Effector memory CD8-positive, alpha-beta T cell (primary cell): ENCODE measurements at regions not wholly inside any gene's neighbourhood (a gene's known extent, or its start where the extent isn't known, plus 50 kb on each side); places are given as distances from the start of the nearest gene placed in this dataset.
"Not testable (repeated sequence)": the region's sequence is repeated elsewhere in the genome, so short reads cannot be mapped to it uniquely, and the experiment has no call there.

ENCODE experiments used
- ATAC-seq: fragments of 150-1000 bp; cut with Tn5 transposase; replicated peaks from 2 replicates; pipeline ENCODE4 v1.10.0; 2021; ENCODE audit warnings: mild to moderate bottlenecking, moderate library complexity
- DNase-seq, 3 experiments: peaks; one replicate each; pipeline ENCODE4 v3.0.0; 2021
- H3K27ac Mint-ChIP-seq, 2 donors: one replicate each; pipeline ENCODE4 v1.8.0; 2022; ENCODE audit warnings: mild to moderate bottlenecking in 2 of 2, mixed read lengths in 2 of 2, moderate library complexity in 2 of 2
- H3K27me3 Mint-ChIP-seq, 2 donors: one replicate each; pipeline ENCODE4 v1.8.0; 2022; ENCODE audit warnings: mixed read lengths in 2 of 2
- H3K36me3 Mint-ChIP-seq: one replicate; pipeline ENCODE4 v1.8.0; 2022; ENCODE audit warnings: mild to moderate bottlenecking, moderate library complexity, mixed read lengths; ENCODE audit not compliant: insufficient read depth
- H3K4me1 Mint-ChIP-seq, 2 donors: one replicate each; pipeline ENCODE4 v1.8.0; 2022; ENCODE audit warnings: low read depth in 2 of 2, mixed read lengths in 2 of 2
- H3K4me3 Mint-ChIP-seq, 2 donors: one replicate each; pipeline ENCODE4 v1.8.0; 2022; ENCODE audit warnings: mild to moderate bottlenecking in 2 of 2, mixed read lengths in 2 of 2, moderate library complexity in 2 of 2
- H3K9me3 Mint-ChIP-seq, 2 donors: one replicate each; pipeline ENCODE4 v1.8.0; 2022; ENCODE audit warnings: mixed read lengths in 2 of 2

DNA sequence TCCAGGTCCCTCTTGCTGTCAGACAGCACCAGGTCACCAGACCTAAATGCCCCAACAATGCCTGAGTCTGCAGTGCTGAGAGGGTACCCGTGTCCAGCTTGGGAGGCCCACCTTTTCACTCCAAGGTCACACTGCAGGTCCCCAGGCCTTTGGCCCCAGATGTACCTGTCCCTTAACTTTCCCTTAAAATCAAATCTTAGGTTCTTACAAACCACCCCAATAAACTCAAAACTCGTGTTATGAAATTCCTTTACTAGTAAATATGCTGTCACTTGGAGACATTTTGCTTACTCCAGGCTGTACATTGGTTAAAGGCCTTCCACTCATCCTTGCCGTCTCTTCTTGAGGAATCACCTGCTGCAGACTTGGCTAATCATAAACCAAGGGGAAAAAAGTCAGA, 165.7 kb upstream of the RREB1 start:
- H3K27ac Mint-ChIP-seq, result no peak overlapping the region
- DNase-seq (no peak), ATAC-seq (no peak)
- peaks cover 5% of the 10 kb centered on the region for H3K36me3 Mint-ChIP-seq
- peaks cover 3 to 9% of the 10 kb centered on the region in 2 donors for H3K27me3 Mint-ChIP-seq
- H3K4me3 Mint-ChIP-seq, result no peak overlapping the region
- H3K9me3 Mint-ChIP-seq, result no peaks in the 10 kb centered on the region
- H3K4me1 Mint-ChIP-seq, result peaks cover 0 to 4% of the 10 kb centered on the region in 2 donors

DNA sequence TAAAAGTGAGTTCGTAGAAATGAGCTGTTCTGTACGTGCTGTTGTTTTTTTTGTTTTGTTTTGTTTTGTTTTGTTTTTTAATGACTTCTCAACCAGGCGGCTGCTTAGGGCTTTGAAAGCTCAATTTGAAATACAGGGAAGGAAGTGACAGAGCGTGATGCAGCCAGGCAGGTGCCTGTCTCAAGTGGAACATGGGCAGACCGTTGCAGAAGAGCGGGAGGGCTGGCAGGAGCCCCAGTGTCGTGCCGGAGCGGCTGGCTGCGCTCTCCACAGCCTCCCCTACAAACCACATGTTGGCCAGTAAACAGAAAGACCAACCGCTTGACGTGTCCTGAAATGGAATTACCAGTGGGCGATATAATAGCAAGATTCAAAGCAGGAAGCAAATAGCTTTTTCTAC, 164.9 kb upstream of the RREB1 start:
- peaks cover 0 to 4% of the 10 kb centered on the region in 2 donors for H3K4me1 Mint-ChIP-seq
- peaks cover 5% of the 10 kb centered on the region for H3K36me3 Mint-ChIP-seq
- H3K27me3 Mint-ChIP-seq, result peaks cover 6 to 9% of the 10 kb centered on the region in 2 donors
- no peaks in the 10 kb centered on the region for H3K9me3 Mint-ChIP-seq
- no peak overlapping the region for H3K27ac Mint-ChIP-seq
- ATAC-seq (no peak), DNase-seq (no peak)
- H3K4me3 Mint-ChIP-seq, result no peak overlapping the region

DNA sequence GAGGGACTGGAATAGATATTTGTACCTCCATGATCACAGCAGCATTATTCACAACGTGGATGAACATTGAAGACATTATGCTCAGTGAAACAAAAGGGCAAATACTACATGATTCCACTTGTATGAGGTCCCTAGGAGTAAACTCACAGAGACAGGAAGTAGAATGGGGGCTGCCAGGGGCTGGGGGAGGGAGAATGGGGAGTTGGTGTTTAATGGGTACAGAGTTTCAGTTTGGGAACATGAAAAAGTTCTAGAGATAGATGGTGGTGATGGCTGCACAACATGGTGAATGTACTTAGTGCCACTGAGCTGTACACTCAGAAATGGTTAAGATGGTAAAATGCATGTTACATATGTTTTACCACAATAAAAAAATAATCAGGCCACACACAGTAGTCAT, 164.3 kb upstream of the RREB1 start:
- Mint-ChIP-seq H3K9me3 (no peaks in the 10 kb centered on the region), H3K4me1 (peaks cover 0 to 4% of the 10 kb centered on the region in 2 donors), H3K27me3 (peaks cover 10 to 15% of the 10 kb centered on the region in 2 donors), H3K36me3 (peaks cover 5% of the 10 kb centered on the region), H3K27ac (no peak overlapping the region), H3K4me3 (no peak overlapping the region)
- DNase-seq, result no peak
- no peak for ATAC-seq

DNA sequence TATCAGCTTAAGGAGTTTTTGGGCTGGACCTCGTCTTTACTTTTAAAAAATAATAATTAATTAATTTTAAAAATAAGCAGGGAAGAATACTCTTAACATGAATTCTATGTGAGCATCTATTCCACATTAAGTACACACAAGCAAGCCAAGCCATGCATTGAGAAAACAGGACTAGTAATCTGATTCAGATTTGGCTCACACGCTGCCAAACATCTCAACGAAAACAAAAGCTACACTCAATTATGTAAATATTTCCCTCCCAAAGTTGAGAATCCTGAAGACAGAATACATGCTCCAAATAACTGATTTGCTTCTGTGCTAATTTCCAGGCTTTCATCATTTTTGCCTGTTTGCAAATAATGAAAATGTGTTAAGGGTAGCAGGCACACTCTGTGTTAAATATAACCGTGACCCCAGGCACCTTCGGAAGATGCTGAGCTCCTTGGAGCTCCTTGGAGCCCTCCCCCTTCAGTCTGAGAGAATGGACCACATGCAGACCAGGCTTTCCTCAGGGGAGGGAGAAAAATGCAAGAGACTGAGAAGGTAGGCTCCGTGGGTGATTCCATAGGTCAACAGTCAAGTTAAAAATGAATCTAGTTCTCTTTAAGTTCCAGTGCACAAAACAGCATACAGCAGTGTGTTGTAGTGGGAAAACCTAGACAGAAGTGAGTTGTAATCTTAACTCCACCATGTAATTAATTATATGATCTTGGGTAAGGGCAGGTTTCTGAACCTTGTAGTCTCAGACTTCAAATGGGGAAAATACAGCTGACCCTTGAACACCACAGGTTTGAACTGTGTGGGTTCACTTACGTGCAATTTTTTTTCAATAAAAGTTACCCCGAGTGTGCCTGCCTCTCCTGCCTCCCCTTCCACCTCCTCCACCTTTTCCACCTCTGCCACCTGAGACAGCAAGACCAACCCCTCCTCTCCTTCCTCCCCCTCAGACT, 161.3 kb upstream of the RREB1 start:
- Mint-ChIP-seq H3K27me3 (peaks cover 10 to 19% of the 10 kb centered on the region in 2 donors), H3K27ac (no peak overlapping the region), H3K4me3 (no peak overlapping the region), H3K9me3 (peaks cover 2% of the 10 kb centered on the region in 2 donors), H3K4me1 (peaks cover 0 to 4% of the 10 kb centered on the region in 2 donors), H3K36me3 (peaks cover 5% of the 10 kb centered on the region)
- ATAC-seq, result no peak
- no peak for DNase-seq

DNA sequence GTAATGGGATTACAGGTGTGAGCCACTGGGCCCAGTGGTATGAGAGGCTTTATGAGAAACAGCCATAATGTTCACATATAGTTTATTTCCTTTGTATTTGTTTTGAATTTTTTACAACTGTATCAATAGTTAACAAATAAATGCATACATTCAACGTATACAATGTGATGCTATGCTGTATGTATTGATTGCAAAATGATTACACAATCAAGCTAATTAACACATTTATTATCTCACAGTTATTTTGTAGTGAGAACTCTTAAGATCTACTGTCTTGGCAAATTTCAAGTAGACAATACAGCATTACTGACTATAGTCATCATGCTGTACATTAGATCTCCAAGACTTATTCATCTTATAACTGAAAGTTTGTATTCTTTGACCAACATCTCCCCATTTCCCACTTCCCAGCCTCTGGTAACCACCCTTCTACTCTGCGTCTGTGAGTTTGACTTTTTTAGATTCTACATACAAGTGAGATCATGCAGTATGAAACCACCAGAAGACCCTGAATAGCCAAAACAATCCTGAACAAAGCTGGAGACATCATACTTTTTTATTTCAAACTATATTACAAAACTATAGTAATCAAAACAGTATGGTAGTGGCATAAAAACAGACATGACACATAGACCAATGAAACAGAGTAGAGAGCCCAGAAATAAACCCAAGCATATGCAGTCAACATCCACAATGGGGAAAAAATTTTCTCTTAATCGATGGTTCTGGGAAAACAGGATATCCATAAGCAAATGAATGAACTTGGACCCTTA, 157.2 kb upstream of the RREB1 start:
- Mint-ChIP-seq H3K27ac (no peak overlapping the region), H3K4me1 (no peaks in the 10 kb centered on the region), H3K36me3 (no peaks in the 10 kb centered on the region), H3K4me3 (no peak overlapping the region), H3K9me3 (peaks cover 2 to 9% of the 10 kb centered on the region in 2 donors), H3K27me3 (peaks cover 18 to 32% of the 10 kb centered on the region in 2 donors)
- DNase-seq, result no peak
- ATAC-seq, result no peak

DNA sequence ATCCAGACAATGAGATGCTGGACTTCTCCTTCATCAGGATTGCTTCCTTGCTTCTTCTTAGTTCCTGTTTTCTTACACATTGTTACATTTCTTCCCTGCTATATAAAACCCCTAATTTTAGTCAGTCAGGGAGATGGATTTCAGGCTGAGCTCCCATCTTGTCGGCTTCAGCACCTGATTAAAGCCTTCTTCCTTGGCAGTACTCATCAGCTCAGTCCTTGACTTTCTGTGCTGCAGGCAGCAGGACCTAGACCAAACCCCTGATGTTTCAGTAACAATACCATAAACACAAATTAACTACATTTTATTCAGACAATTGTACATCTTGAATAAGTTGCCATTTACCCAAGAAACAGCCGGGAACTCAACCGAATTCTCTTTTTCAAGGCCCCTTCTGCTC, 156.4 kb upstream of the RREB1 start:
- no peak overlapping the region for H3K27ac Mint-ChIP-seq
- no peaks in the 10 kb centered on the region for H3K4me1 Mint-ChIP-seq
- no peak for DNase-seq
- ATAC-seq, result no peak
- H3K9me3 Mint-ChIP-seq, result peaks cover 2 to 9% of the 10 kb centered on the region in 2 donors
- H3K4me3 Mint-ChIP-seq, result no peak overlapping the region
- no peaks in the 10 kb centered on the region for H3K36me3 Mint-ChIP-seq
- H3K27me3 Mint-ChIP-seq, result peaks cover 22 to 37% of the 10 kb centered on the region in 2 donors

DNA sequence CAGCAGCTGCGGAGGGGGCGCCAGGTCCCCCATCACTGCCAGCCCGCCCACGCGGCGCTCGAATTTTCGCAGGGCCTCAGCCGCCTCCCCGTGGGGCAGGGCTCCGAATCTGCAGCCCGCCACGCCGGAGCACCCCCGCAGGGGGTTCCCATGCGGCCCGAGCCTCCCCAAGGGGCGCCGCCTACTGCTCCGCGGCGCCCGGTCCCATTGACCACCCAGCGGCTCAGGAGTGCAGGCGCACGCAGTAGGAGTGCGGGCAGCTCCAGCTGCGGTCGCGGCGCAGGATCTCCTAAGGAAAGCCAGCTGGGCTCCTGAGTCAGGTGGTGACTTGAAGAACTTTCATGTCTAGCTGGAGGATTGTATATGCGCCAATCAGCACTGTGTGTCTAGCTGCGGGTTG, 155.3 kb upstream of the RREB1 start:
- H3K27me3 Mint-ChIP-seq, result peaks cover 23 to 43% of the 10 kb centered on the region in 2 donors
- ATAC-seq, result no peak
- no peak overlapping the region for H3K27ac Mint-ChIP-seq
- H3K9me3 Mint-ChIP-seq, result peaks cover 2 to 9% of the 10 kb centered on the region in 2 donors
- no peak overlapping the region for H3K4me3 Mint-ChIP-seq
- no peak for DNase-seq
- no peaks in the 10 kb centered on the region for H3K36me3 Mint-ChIP-seq
- no peaks in the 10 kb centered on the region for H3K4me1 Mint-ChIP-seq

DNA sequence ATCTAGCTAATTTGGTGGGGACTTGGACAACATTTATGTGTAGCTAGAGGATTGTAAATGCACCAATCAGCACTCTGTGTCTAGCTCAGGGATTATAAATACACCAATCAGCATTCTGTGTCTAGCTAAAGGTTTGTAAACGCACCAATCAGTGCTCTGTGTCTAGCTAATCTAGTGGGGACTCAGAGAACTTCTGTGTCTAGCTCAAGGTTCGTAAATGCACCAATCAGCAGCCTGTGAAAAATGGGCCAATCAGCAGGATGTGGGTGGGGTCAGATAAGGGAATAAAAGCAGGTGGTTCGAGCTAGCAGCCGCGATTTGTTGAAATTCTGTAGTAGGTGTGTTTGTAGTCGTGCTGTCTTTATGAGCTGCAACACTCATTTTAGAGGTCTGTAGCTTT, 154.8 kb upstream of the RREB1 start:
- H3K9me3 Mint-ChIP-seq, ATAC-seq, H3K4me1 Mint-ChIP-seq, H3K27ac Mint-ChIP-seq, DNase-seq, H3K4me3 Mint-ChIP-seq, H3K36me3 Mint-ChIP-seq: not testable (repeated sequence)
- H3K27me3 Mint-ChIP-seq, result peaks cover 23 to 42% of the 10 kb centered on the region in 2 donors

DNA sequence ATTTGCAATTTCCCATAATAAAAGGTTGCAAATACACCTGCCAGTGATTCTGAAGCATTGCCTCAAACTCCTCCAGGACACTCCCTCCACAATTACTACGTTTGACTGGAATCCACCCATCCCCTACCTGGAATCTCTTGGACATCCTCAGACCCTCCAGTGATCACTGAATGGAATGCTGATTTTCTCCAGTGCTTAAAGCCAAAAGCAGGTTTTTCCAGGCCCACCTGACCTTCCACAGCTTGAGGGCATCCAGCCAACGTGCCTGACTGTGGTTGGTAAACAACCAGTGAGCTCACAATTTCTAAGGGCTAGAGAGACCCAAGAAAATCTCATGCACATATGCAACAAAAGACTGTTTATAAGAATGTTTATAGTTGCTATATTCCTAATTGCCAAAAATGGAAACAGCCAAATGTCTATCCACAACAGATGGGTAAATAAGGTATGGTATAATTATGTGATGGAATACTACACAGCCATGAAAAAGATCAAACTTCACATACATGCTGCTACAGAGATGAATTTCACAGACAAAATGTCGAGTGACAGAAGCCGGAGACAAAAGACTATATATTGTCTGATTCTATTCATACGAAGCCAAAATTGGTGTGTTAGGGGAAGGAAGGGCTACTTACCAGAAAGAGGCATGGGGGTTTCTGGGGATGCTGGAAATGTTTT, 147.1 kb upstream of the RREB1 start:
- no peak for DNase-seq
- H3K27me3 Mint-ChIP-seq, result peaks cover 11 to 24% of the 10 kb centered on the region in 2 donors
- no peak overlapping the region for H3K4me3 Mint-ChIP-seq
- H3K27ac Mint-ChIP-seq, result no peak overlapping the region
- ATAC-seq, result no peak
- H3K9me3 Mint-ChIP-seq, result peaks cover 2 to 6% of the 10 kb centered on the region in 2 donors
- no peaks in the 10 kb centered on the region for H3K36me3 Mint-ChIP-seq
- peaks cover 0 to 2% of the 10 kb centered on the region in 2 donors for H3K4me1 Mint-ChIP-seq

DNA sequence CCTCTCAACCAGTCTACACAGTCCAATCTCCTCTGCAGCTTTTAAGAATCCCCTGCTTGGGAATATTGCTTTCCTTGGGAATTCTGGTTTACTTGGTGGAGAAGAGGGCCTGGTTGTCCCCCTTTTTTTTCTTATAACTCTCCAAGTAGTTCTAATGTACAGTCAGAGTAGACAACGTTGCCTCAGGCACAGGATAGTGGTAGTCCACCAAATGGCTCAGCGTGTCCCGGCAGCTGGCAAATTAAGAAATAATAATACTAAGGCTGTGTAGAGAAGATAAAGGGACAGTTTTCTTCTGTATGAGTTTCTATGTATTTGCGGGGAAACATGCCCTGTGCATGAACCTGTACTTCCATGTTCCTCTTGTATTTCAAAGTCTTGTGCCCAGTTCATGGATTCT, 145.7 kb upstream of the RREB1 start:
- Mint-ChIP-seq H3K27me3 (peaks cover 0 to 13% of the 10 kb centered on the region in 2 donors), H3K4me3 (no peak overlapping the region), H3K27ac (no peak overlapping the region), H3K36me3 (no peaks in the 10 kb centered on the region), H3K9me3 (peaks cover 2 to 6% of the 10 kb centered on the region in 2 donors), H3K4me1 (peaks cover 0 to 2% of the 10 kb centered on the region in 2 donors)
- no peak for DNase-seq
- ATAC-seq, result no peak

DNA sequence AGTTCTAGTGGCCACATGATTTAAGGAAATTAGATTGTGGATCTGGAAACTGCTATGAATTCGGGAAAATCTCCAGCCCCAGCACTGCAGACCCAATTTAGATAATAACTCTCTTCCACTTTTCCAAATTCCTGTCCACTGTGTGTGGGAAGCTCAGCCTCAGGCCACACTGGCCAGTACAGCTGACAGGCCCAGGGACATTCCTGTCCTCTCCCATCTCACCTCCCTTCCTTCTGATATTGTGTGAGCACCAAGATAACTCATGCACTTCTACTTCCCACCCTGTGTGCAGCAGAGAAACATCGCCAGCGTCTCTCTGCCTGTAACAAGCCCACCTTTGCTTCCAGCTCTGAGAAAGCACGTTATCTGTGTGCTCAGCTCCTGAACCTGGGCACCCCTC, 145.1 kb upstream of the RREB1 start:
- Mint-ChIP-seq H3K27ac (no peak overlapping the region), H3K36me3 (no peaks in the 10 kb centered on the region)

DNA sequence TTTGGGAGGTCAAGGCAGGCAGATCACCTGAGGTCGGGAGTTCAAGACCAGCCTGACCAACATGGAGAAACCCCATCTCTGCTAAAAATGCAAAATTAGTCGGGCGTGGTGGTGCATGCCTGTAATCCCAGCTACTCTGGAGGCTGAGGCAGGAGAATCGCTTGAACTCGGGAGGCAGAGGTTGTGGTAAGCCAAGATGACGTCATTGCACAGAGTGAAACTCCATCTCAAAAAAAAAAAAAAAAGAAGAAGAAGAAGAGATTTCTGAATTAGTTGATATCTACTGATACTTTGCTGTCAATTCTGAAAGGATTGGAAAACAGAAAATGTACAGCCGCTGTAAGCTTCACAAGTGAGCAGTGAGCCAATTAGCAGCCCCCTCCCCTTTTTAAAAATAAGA, 144.4 kb upstream of the RREB1 start:
- not testable (repeated sequence) for H3K4me3 Mint-ChIP-seq, H3K9me3 Mint-ChIP-seq, DNase-seq, ATAC-seq, H3K36me3 Mint-ChIP-seq, H3K4me1 Mint-ChIP-seq, H3K27ac Mint-ChIP-seq
- H3K27me3 Mint-ChIP-seq, result peaks cover 0 to 13% of the 10 kb centered on the region in 2 donors

More for the DNA sequence above, 145.1 kb upstream of the RREB1 start:
- no peak overlapping the region for H3K4me3 Mint-ChIP-seq
- no peak for ATAC-seq
- peaks cover 0 to 13% of the 10 kb centered on the region in 2 donors for H3K27me3 Mint-ChIP-seq
- peaks cover 2 to 6% of the 10 kb centered on the region in 2 donors for H3K9me3 Mint-ChIP-seq
- DNase-seq, result no peak
- H3K4me1 Mint-ChIP-seq, result peaks cover 0 to 2% of the 10 kb centered on the region in 2 donors

DNA sequence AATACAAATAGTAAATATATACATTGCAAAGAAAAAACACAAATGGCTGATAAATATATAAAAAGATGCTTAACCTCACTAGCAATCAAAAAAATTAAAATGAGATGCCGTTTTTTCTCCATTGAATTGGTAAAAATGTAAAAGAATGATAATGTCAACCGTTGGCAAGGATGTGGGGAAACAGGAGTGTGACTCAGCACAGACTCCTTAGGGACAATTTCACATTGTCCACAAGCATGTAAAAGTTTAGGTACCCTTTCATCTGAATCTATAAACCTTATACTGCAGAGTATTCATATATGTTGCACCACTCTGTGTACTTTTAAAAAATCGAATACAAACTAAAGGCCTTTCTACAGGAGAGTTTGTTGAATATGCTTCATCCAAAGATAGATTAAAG, 143.1 kb upstream of the RREB1 start:
- Mint-ChIP-seq H3K9me3 (peaks cover 2 to 6% of the 10 kb centered on the region in 2 donors), H3K36me3 (no peaks in the 10 kb centered on the region), H3K4me3 (no peak overlapping the region), H3K27me3 (peaks cover 12 to 20% of the 10 kb centered on the region in 2 donors), H3K27ac (no peak overlapping the region), H3K4me1 (peaks cover 0 to 1% of the 10 kb centered on the region in 2 donors)
- DNase-seq, result no peak
- no peak for ATAC-seq
